GM21786 (cell line): ENCODE measurements at regions not wholly inside any gene's neighbourhood (a gene's known extent, or its start where the extent isn't known, plus 50 kb on each side); places are given as distances from the start of the nearest gene placed in this dataset.
"Not testable (repeated sequence)": the region's sequence is repeated elsewhere in the genome, so short reads cannot be mapped to it uniquely, and the experiment has no call there.

ENCODE experiments used
- ATAC-seq: cut with Tn5 transposase; IDR thresholded peaks from one replicate; pipeline ENCODE4 v1.9.1; 2021; ENCODE audit not compliant: unreplicated experiment

GRCh38 chr9:83138422-83139135 is 75.6 kb upstream of the RASEF start:
- ATAC-seq: no peak

GRCh38 chr9:83133316-83133715 is 70.4 kb upstream of the RASEF start:
- no peak for ATAC-seq

GRCh38 chr9:83132768-83133167 is 69.8 kb upstream of the RASEF start:
- no peak for ATAC-seq

GRCh38 chr9:83130541-83130940 is 67.6 kb upstream of the RASEF start:
- no peak for ATAC-seq

GRCh38 chr9:83125671-83126070 is 62.7 kb upstream of the RASEF start:
- no peak for ATAC-seq

- no peak for ATAC-seq
Measured at GRCh38 chr9:83119873-83120272, 56.9 kb upstream of the RASEF start.

- ATAC-seq: no peak
Measured at GRCh38 chr9:83116026-83116425, 53.1 kb upstream of the RASEF start.

- ATAC-seq: not testable (repeated sequence)
Measured at GRCh38 chr9:83113445-83113844, 50.5 kb upstream of the RASEF start.
